NCI-H82 (cell line): ENCODE measurements at regions not wholly inside any gene's neighbourhood (a gene's known extent, or its start where the extent isn't known, plus 50 kb on each side); places are given as distances from the start of the nearest gene placed in this dataset.
A peak's percentile ranks its signal among the peaks of the same experiment; 100 is the strongest.

Experiments used
- DNase-seq: peaks from one replicate; lab custom pipeline; 2025; lab: John Stamatoyannopoulos, UW

DNA sequence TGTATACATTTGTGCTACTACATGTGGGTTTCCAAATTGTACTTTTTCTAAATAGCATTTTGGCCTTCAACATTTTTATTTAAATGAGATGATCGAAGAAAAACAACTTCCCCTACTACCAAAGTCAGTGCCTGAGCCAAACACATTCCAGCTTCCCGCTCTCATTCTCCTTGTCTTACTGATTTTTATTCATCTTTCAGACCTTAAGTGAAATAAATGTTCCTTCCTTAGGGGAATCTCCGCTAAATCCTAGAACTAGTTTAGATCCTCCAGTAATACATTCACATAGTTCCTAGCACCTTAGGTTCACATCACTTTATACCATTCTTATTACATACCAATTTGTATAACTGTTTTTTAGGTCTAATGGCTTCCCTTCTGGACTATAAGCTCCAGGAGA lies 122.3 kb upstream of the COL3A1 start:
- DNase-seq: no peak

DNA sequence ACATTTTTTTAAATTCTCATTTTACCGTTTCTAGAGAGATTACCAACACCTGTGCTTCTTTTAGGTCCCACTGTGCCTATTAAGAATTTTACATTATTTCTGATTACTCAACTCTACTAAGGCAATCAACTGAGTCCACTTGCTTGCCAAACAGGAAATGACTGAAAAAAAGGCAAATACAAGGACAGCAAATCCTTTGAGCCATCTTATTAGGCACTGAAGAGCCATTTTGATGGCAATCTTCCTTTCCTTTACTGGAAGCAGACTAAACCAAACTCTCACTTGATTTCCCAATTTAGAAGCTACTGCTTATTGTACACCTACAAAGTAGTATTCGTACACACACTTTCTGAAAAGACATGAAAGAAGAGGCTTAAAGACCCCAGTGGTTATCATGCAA lies 121.4 kb upstream of the COL3A1 start:
- DNase-seq: no peak

- DNase-seq: no peak
These were observed 120.9 kb upstream of the COL3A1 start for GRCh38 chr2:188853307-188853706.

GRCh38 chr2:188865681-188866080 lies 108.5 kb upstream of the COL3A1 start:
- DNase-seq: no peak

- DNase-seq: no peak
These were observed 104.6 kb upstream of the COL3A1 start for GRCh38 chr2:188869550-188869949.

GRCh38 chr2:188870289-188870688 lies 103.9 kb upstream of the COL3A1 start:
- DNase-seq: no peak

- no peak for DNase-seq
These were observed 99.1 kb upstream of the COL3A1 start for GRCh38 chr2:188875104-188875503.

GRCh38 chr2:188878716-188879115 lies 95.5 kb upstream of the COL3A1 start:
- no peak for DNase-seq

GRCh38 chr2:188880740-188881139 lies 93.4 kb upstream of the COL3A1 start:
- DNase-seq: no peak

- DNase-seq: no peak
These were observed 92.7 kb upstream of the COL3A1 start for GRCh38 chr2:188881434-188881833.

DNA sequence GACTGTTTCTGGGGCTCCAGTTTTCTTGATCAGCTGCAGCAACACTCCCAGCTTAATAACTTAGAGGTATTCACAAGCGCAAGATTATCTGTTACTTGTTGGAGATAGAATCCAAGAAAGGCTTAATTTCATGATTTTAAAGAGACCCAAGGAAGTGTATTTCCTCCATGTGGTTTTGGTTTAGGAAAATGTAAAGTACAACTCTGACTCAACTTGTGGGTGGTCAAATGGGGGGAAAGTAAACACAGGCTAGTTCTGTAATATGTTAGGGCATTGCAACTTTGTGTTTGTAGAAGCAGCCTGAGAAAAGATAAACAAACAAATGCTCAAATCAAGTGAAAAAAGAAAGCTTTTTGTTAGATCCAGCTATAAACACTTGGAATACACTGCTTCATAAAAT lies 90.1 kb upstream of the COL3A1 start:
- no peak for DNase-seq

DNA sequence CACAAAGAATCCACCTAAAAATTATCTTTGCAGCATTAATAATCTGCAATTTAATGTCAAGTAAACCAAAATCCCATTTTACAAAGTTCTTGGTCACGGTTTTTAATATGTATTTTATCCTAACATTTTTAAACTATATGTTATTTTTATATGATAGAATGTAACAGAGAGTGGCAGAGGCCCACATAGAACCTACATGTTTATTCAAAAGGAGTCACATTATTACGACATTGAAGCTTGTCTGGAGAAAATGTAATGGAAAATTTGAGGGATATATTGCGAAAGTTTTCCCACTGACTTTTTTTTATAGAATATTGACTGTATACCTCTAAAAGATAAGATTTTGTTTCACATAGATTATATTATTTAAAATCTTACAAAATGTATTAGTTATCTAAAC lies 89.7 kb upstream of the COL3A1 start:
- no peak for DNase-seq

- DNase-seq: no peak
These were observed 85.0 kb upstream of the COL3A1 start for GRCh38 chr2:188889187-188889586.

DNA sequence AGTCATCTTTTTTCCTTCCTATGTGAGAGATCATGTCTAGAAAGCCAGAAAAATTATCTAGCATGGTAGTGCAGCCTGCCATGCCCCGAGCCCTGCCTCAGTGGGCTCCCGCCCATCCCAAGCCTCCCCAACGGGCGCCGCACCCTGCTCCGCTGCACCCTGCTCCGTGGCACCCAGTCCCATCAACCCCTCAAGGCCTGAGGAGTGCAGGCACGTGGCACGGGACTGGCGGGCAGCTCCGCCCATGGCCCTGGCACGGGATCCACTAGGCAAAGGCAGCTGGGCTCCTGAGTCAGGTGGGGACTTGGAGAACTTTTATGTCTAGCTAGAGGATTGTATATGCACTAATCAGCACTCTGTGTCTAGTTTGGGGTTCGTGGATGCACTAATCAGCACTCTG lies 83.4 kb upstream of the COL3A1 start:
- DNase-seq: no peak

- DNase-seq: no peak
These were observed 81.5 kb upstream of the COL3A1 start for GRCh38 chr2:188892636-188893035.

DNA sequence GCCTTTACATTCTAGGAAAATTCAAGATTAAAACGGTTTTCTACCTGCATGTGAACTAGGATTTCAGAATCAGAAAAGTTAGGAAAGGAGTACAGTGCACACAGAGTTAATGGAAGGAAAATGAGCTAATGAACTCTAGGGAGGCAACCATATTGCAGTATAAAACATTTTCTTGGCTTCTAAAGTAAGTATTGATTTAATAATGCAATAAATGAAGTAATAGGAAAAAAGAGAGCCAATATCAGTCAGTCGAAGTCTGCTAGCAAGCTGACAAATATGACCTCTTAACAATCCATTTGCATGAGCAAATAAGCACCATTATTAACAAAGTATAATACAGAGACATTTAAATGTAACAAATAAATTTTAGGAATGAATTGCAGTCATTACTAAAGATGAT lies 80.2 kb upstream of the COL3A1 start:
- no peak for DNase-seq

- no peak for DNase-seq
These were observed 79.2 kb upstream of the COL3A1 start for GRCh38 chr2:188894979-188895378.

- no peak for DNase-seq
These were observed 77.1 kb upstream of the COL3A1 start for GRCh38 chr2:188897096-188897495.

- DNase-seq: no peak
These were observed 75.9 kb upstream of the COL3A1 start for GRCh38 chr2:188898261-188898660.

GRCh38 chr2:188902901-188903491 lies 71.2 kb upstream of the COL3A1 start:
- DNase-seq: no peak

- no peak for DNase-seq
These were observed 70.4 kb upstream of the COL3A1 start for GRCh38 chr2:188903740-188904139.

- DNase-seq: peak; percentile 9
These were observed 65.1 kb upstream of the COL3A1 start for GRCh38 chr2:188909036-188909435.

GRCh38 chr2:188916736-188917135 lies 57.4 kb upstream of the COL3A1 start:
- no peak for DNase-seq

- DNase-seq: no peak
These were observed 56.5 kb upstream of the COL3A1 start for GRCh38 chr2:188917632-188918031.

- DNase-seq: no peak
These were observed 54.3 kb upstream of the COL3A1 start for GRCh38 chr2:188919824-188920223.
